ENCODE measurements at regions not wholly inside any gene's neighbourhood (a gene's known extent, or its start where the extent isn't known, plus 50 kb on each side); places are given as distances from the start of the nearest gene placed in this dataset.

- 91% methylated on average over 1 of the region's 1 CpG for WGBS
- Histone ChIP-seq H3K9me3 (no peaks in the 10 kb centered on the region), H3K4me1 (replicated peaks) (no peaks in the 10 kb centered on the region), H3K27ac (no peak overlapping the region), H3K36me3 (no peaks in the 10 kb centered on the region), H3K4me3 (no peak overlapping the region), H3K27me3 (replicated peaks; ENCODE audit: insufficient read depth) (no peaks in the 10 kb centered on the region)
- no peak for TF ChIP-seq POLR2AphosphoS5 (IDR thresholded peaks at IDR 0.05)
- TF ChIP-seq POLR2A (IDR thresholded peaks at IDR 0.05), result no peak
- TF ChIP-seq CTCF (IDR thresholded peaks at IDR 0.05), result no peak
- intact Hi-C loops (cut with DNase I), result no loop called here
- DNase-seq (ENCODE audit: low spot score), result no peak
These were observed 242.6 kb downstream of the ACTR3B start for GRCh38 chr7:153002115-153002514.

GRCh38 chr7:153002572-153002971 lies 243.0 kb downstream of the ACTR3B start:
- 85% methylated on average over 5 of the region's 5 CpGs for WGBS
- TF ChIP-seq CTCF (IDR thresholded peaks at IDR 0.05) (no peak), POLR2A (IDR thresholded peaks at IDR 0.05) (no peak), POLR2AphosphoS5 (IDR thresholded peaks at IDR 0.05) (no peak)
- Histone ChIP-seq H3K27ac (no peak overlapping the region), H3K4me3 (no peak overlapping the region), H3K27me3 (replicated peaks; ENCODE audit: insufficient read depth) (no peaks in the 10 kb centered on the region), H3K4me1 (replicated peaks) (no peaks in the 10 kb centered on the region), H3K9me3 (no peaks in the 10 kb centered on the region), H3K36me3 (no peaks in the 10 kb centered on the region)
- DNase-seq (ENCODE audit: low spot score), result no peak
- intact Hi-C loops (cut with DNase I), result no loop called here

GRCh38 chr7:153004341-153004740 lies 244.8 kb downstream of the ACTR3B start:
- intact Hi-C loops (cut with DNase I), result no loop called here

GRCh38 chr7:153005750-153006435 lies 246.3 kb downstream of the ACTR3B start:
- 40% methylated on average over 10 of the region's 10 CpGs for WGBS
- H3K4me3 ChIP-seq, result no peak overlapping the region
- no peak for DNase-seq (ENCODE audit: low spot score)
- no peak for TF ChIP-seq POLR2AphosphoS5 (IDR thresholded peaks at IDR 0.05)
- TF ChIP-seq POLR2A (IDR thresholded peaks at IDR 0.05), result no peak
- TF ChIP-seq CTCF (IDR thresholded peaks at IDR 0.05), result no peak
- no peaks in the 10 kb centered on the region for H3K4me1 ChIP-seq (replicated peaks)
- no peak overlapping the region for H3K27ac ChIP-seq
- no peaks in the 10 kb centered on the region for H3K27me3 ChIP-seq (replicated peaks; ENCODE audit: insufficient read depth)
- H3K9me3 ChIP-seq, result no peaks in the 10 kb centered on the region
- no peaks in the 10 kb centered on the region for H3K36me3 ChIP-seq
- intact Hi-C loops (cut with DNase I), result no loop called here

More at GRCh38 chr7:153004341-153004740, 244.8 kb downstream of the ACTR3B start:
- H3K9me3 ChIP-seq, result no peaks in the 10 kb centered on the region
- no peak for DNase-seq (ENCODE audit: low spot score)
- no peaks in the 10 kb centered on the region for H3K4me1 ChIP-seq (replicated peaks)
- no peak overlapping the region for H3K27ac ChIP-seq
- no peaks in the 10 kb centered on the region for H3K36me3 ChIP-seq
- H3K4me3 ChIP-seq, result no peak overlapping the region
- no peak for TF ChIP-seq POLR2A (IDR thresholded peaks at IDR 0.05)
- 83% methylated on average over 14 of the region's 14 CpGs for WGBS
- H3K27me3 ChIP-seq (replicated peaks; ENCODE audit: insufficient read depth), result no peaks in the 10 kb centered on the region

- no peak for DNase-seq (ENCODE audit: low spot score)
- Histone ChIP-seq H3K9me3 (no peaks in the 10 kb centered on the region), H3K27me3 (replicated peaks; ENCODE audit: insufficient read depth) (no peaks in the 10 kb centered on the region), H3K36me3 (no peaks in the 10 kb centered on the region), H3K27ac (no peak overlapping the region), H3K4me3 (no peak overlapping the region), H3K4me1 (replicated peaks) (no peaks in the 10 kb centered on the region)
- 83% methylated on average over 2 of the region's 2 CpGs for WGBS
- no peak for TF ChIP-seq POLR2AphosphoS5 (IDR thresholded peaks at IDR 0.05)
- intact Hi-C loops (cut with DNase I), result no loop called here
These were observed 246.9 kb downstream of the ACTR3B start for GRCh38 chr7:153006452-153006851.

GRCh38 chr7:153006911-153007310 lies 247.4 kb downstream of the ACTR3B start:
- TF ChIP-seq CTCF (IDR thresholded peaks at IDR 0.05) (no peak), POLR2A (IDR thresholded peaks at IDR 0.05) (no peak), POLR2AphosphoS5 (IDR thresholded peaks at IDR 0.05) (no peak)
- H3K27ac ChIP-seq, result no peak overlapping the region
- WGBS, result 94% methylated on average over 8 of the region's 8 CpGs
- no peaks in the 10 kb centered on the region for H3K4me1 ChIP-seq (replicated peaks)
- intact Hi-C loops (cut with DNase I), result no loop called here
- H3K4me3 ChIP-seq, result no peak overlapping the region
- no peaks in the 10 kb centered on the region for H3K9me3 ChIP-seq
- DNase-seq (ENCODE audit: low spot score), result no peak
- H3K36me3 ChIP-seq, result no peaks in the 10 kb centered on the region
- no peaks in the 10 kb centered on the region for H3K27me3 ChIP-seq (replicated peaks; ENCODE audit: insufficient read depth)

All from prostate gland (tissue), 2 donors.